ENCODE measurements at regions not wholly inside any gene's neighbourhood (a gene's known extent, or its start where the extent isn't known, plus 50 kb on each side); places are given as distances from the start of the nearest gene placed in this dataset.

DNA sequence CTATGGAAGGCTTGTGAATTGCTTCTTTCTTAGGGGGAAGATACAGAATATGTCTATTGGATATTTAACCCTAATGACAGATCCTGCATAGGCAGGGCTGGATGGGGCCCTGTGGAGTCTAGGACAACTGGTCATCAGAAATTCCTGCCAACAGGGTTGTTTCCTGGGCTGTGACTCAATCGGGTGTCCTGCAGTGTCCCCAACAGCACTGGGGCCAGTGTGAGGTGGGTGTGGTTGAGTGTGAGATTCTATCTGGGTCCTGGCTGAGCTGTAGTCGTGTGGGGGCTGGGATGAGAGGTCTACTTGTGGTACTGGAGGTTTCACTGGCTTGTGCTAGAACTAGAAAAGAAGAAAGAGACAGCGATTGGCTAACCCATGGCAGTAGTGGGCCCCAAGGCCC is 87.3 kb upstream of the WDR1 start:
- H3K27me3 ChIP-seq (ENCODE audit: insufficient read depth, low read length), result peaks cover 24% of the 10 kb centered on the region; the same call in 1 of the 2 replicates
- no TSS peak for BruUV-seq (replicated peaks)
- TF ChIP-seq, protein P1, sequence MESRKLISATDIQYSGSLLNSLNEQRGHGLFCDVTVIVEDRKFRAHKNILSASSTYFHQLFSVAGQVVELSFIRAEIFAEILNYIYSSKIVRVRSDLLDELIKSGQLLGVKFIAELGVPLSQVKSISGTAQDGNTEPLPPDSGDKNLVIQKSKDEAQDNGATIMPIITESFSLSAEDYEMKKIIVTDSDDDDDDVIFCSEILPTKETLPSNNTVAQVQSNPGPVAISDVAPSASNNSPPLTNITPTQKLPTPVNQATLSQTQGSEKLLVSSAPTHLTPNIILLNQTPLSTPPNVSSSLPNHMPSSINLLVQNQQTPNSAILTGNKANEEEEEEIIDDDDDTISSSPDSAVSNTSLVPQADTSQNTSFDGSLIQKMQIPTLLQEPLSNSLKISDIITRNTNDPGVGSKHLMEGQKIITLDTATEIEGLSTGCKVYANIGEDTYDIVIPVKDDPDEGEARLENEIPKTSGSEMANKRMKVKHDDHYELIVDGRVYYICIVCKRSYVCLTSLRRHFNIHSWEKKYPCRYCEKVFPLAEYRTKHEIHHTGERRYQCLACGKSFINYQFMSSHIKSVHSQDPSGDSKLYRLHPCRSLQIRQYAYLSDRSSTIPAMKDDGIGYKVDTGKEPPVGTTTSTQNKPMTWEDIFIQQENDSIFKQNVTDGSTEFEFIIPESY (IDR thresholded peaks at IDR 0.05; ENCODE audit: extremely low read depth, insufficient replicate concordance, low read length), result no peak
- TF ChIP-seq RAD21 (IDR thresholded peaks at IDR 0.05; ENCODE audit: low read depth), result no peak
- TF ChIP-seq SP1 (IDR thresholded peaks at IDR 0.05; ENCODE audit: low read depth), result no peak
- no peak for TF ChIP-seq POLR2A (IDR thresholded peaks at IDR 0.05; ENCODE audit: borderline replicate concordance, extremely low read depth, insufficient read depth, insufficient read length)
- TF ChIP-seq ZNF274 (IDR thresholded peaks at IDR 0.05; ENCODE audit: low read depth, low read length), result no peak
- no peak overlapping the region for H3K4me3 ChIP-seq (replicated peaks in 1 of 2; ENCODE audit: low read depth in 1 of 2, low read length in 2 of 2)
- no peaks in the 10 kb centered on the region for H3K36me3 ChIP-seq (ENCODE audit: control insufficient read depth in 1 of 2, insufficient read depth in 2 of 2, low read length in 2 of 2)
- H3K4me2 ChIP-seq (ENCODE audit: low read length), result no peak overlapping the region
- no peaks in the 10 kb centered on the region for H4K20me1 ChIP-seq (ENCODE audit: insufficient read depth)
- H2AFZ ChIP-seq (ENCODE audit: low read depth, low read length, poor library complexity, severe bottlenecking), result no peak overlapping the region
- ChIA-PET CTCF (no interaction called here), RAD21 (ENCODE audit: low non-redundant PET in 1 of 2, low total read pairs in 2 of 2, uncharacterized antibody in 2 of 2, unreplicated experiment in 2 of 2) (no interaction called here), POLR2A (no interaction called here)
- no peaks in the 10 kb centered on the region for H3K4me1 ChIP-seq (ENCODE audit: control insufficient read depth in 1 of 2, insufficient read depth in 2 of 2, low read length in 2 of 2)
- H3K9me3 ChIP-seq (ENCODE audit: control insufficient read depth in 1 of 2, insufficient read depth in 1 of 2, low read depth in 1 of 2, low read length in 2 of 2), result no peaks in the 10 kb centered on the region
- intact Hi-C loops (cut with micrococcal nuclease), result no loop called here
- no peaks in the 10 kb centered on the region for H3K9me2 ChIP-seq (ENCODE audit: insufficient read depth)
- H3K9ac ChIP-seq (ENCODE audit: low read length), result no peak overlapping the region
- no peak overlapping the region for H3K27ac ChIP-seq (ENCODE audit: low read depth, low read length)
- no peak for ATAC-seq
- no peaks in the 10 kb centered on the region for H3K79me2 ChIP-seq (ENCODE audit: insufficient read depth, low read length)
- no peak for DNase-seq (ENCODE audit: low read depth, low spot score)

DNA sequence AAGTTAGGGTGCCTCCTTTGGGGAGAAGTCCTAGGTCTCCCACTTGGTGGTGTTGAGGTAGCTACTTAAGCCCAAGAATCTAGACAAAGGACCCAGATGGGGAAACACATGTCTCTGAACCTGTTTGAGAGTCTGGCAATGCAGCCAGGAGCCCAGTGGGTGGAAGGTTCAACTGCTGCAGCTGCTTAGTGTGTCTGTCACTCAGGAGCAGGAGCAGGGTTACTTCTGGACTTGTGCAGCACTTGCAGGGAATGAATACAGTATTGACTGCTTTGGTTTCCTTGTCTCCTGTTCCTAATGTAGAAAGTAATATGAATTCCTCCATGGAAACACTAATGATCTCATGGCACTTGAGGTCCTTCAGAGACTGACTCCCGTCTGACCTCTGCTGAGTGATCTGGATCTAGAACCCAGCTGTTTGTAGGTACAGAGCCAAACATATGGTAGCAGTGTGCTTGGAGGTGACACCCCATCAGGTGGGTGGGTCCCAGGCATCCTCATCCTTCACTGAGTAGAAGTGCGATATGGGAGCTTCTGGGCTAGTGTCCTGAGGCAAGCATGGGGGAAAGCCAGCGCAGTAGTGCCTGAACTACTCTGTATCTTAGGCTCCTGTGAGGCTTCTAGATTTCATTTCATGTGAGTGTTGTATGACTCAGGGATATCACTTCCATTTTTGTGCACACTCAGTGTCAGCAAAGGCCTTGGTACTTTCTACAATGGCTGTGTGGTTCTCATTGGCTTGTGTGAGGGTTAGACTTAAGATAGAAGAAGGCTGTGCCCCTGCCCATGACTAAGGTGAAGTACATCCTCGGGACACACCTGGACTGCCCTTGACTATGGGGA is 85.0 kb upstream of the WDR1 start:
- DNase-seq (ENCODE audit: low read depth, low spot score) (no peak), ATAC-seq (no peak)
- Histone ChIP-seq H3K27ac (ENCODE audit: low read depth, low read length) (no peak overlapping the region), H3K4me3 (replicated peaks in 1 of 2; ENCODE audit: low read depth in 1 of 2, low read length in 2 of 2) (no peak overlapping the region), H3K9ac (ENCODE audit: low read length) (no peak overlapping the region), H2AFZ (ENCODE audit: low read depth, low read length, poor library complexity, severe bottlenecking) (no peak overlapping the region), H3K36me3 (ENCODE audit: control insufficient read depth in 1 of 2, insufficient read depth in 2 of 2, low read length in 2 of 2) (no peaks in the 10 kb centered on the region), H4K20me1 (ENCODE audit: insufficient read depth) (no peaks in the 10 kb centered on the region), H3K4me2 (ENCODE audit: low read length) (no peak overlapping the region), H3K9me3 (ENCODE audit: control insufficient read depth in 1 of 2, insufficient read depth in 1 of 2, low read depth in 1 of 2, low read length in 2 of 2) (no peaks in the 10 kb centered on the region), H3K4me1 (ENCODE audit: control insufficient read depth in 1 of 2, insufficient read depth in 2 of 2, low read length in 2 of 2) (no peaks in the 10 kb centered on the region), H3K79me2 (ENCODE audit: insufficient read depth, low read length) (no peaks in the 10 kb centered on the region), H3K9me2 (ENCODE audit: insufficient read depth) (no peaks in the 10 kb centered on the region), H3K27me3 (ENCODE audit: insufficient read depth, low read length) (peaks cover 23% of the 10 kb centered on the region; the same call in 1 of the 2 replicates)
- RAD21 ChIA-PET (ENCODE audit: low non-redundant PET in 1 of 2, low total read pairs in 2 of 2, uncharacterized antibody in 2 of 2, unreplicated experiment in 2 of 2), result no interaction called here
- POLR2A ChIA-PET, result no interaction called here
- intact Hi-C loops (cut with micrococcal nuclease), result no loop called here
- CTCF ChIA-PET, result no interaction called here
- no TSS peak for BruUV-seq (replicated peaks)
- no peak for TF ChIP-seq RAD21 (IDR thresholded peaks at IDR 0.05; ENCODE audit: low read depth)
- TF ChIP-seq, protein P2, sequence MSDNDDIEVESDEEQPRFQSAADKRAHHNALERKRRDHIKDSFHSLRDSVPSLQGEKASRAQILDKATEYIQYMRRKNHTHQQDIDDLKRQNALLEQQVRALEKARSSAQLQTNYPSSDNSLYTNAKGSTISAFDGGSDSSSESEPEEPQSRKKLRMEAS (IDR thresholded peaks at IDR 0.05), result no peak
- TF ChIP-seq, protein P1 (IDR thresholded peaks at IDR 0.05; ENCODE audit: extremely low read depth, insufficient replicate concordance, low read length), result no peak

Data from HCT116 (cell line).